Right cardiac atrium (tissue), 5 donors: ENCODE measurements at regions not wholly inside any gene's neighbourhood (a gene's known extent, or its start where the extent isn't known, plus 50 kb on each side); places are given as distances from the start of the nearest gene placed in this dataset.

Source experiments
- ATAC-seq, 2 donors: fragments of 200-7000 bp; cut with Tn5 transposase; one replicate each; pipeline versions ENCODE4 v1.8.0 to v1.9.1; 2020; ENCODE audit warnings: moderate library complexity in 2 of 2, mild to moderate bottlenecking in 1 of 2
- DNase-seq, 3 donors: peaks; one replicate each; pipeline ENCODE4 v3.0.0-alpha.2; 2020
- H3K27ac ChIP-seq: one replicate; pipeline ENCODE4 v1.5.1; 2013; ENCODE audit warnings: mild to moderate bottlenecking, low read length, control low read depth, moderate library complexity
- H3K27me3 ChIP-seq: one replicate; pipeline ENCODE4 v1.6.1; 2013; ENCODE audit not compliant: control insufficient read depth, insufficient read depth
- H3K4me1 ChIP-seq: one replicate; pipeline ENCODE4 v1.6.1; 2013; ENCODE audit warnings: low read length; ENCODE audit not compliant: control insufficient read depth, insufficient read depth
- H3K4me3 ChIP-seq: one replicate; pipeline ENCODE4 v1.5.1; 2013; ENCODE audit warnings: low read length, control low read depth
- H3K9me3 ChIP-seq: one replicate; pipeline ENCODE4 v1.6.1; 2013; ENCODE audit warnings: low read length; ENCODE audit not compliant: control insufficient read depth
- WGBS: extraction: QIAGEN DNeasy Blood & Tissue Kit; methylation state at CpG from one replicate; pipeline ENCODE4 v1.1.7; 2013; 5-methylcytosine and 5-hydroxymethylcytosine counted together
- intact Hi-C, 4 donors: fragments of 100-400 bp; cut with DNase I; formaldehyde crosslinking; loops; one replicate each; pipeline versions ENCODE4 v1.11.0 to v1.14.0; 2022 to 2023
- donor health status: healthy with polysubstance abuse.
- donor health status: DM: no; HTN: yes; CAD: no.
- donor health status: DM: no; HTN: no; CAD: no.
- donor health status: DM: no; HTN: yes; CAD: no; lungs with severe emphysema.
- donor health status: DM: yes; HTN: yes; CAD: no.

DNA sequence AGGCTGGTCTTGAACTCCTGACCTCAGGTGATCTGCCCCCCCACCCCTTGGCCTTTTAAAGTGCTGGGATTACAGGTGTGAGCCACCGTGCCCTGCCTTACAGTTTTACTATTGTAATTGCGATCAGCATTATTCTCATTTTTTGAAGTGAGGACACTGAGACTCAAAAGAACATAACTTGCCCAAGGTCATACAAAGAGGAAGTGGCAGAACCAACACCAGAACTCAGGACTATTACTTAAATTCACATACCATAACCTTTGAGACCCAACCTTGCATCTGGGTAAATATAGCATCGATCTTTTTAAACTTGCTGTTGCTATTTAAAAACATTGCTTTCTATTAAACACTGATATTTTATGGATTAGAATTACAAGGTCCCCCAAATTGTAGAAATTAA, 54.2 kb downstream of the FOXI1 start:
- Histone ChIP-seq H3K27me3 (no peaks in the 10 kb centered on the region), H3K4me1 (no peaks in the 10 kb centered on the region), H3K4me3 (no peak overlapping the region), H3K27ac (no peak overlapping the region), H3K9me3 (no peaks in the 10 kb centered on the region)
- intact Hi-C loops = no loop called here
- 95% methylated on average over 3 of the region's 3 CpGs for WGBS
- DNase-seq (no peak), ATAC-seq (no peak)

DNA sequence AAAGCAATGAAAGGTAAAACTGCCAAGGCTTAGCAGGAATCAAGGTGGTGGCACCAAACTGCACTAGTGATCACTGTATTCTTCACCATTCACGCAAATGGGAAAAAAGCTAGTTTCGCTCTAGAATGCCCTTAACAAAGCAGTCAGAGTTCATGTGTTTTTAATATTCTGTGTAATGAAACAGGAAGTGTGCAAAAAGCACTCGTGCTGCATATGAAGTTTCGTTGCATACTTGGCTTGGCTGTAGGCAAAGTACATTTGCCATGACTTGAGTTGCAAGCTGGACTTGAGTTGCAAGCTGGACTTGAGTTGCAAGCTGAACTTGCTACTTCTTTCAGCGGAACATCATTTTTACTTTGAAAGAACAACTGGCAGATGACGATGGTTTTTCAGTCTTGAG, 55.4 kb downstream of the FOXI1 start:
- DNase-seq = no peak
- intact Hi-C loops = no loop called here
- no peak overlapping the region for H3K27ac ChIP-seq
- no peaks in the 10 kb centered on the region for H3K27me3 ChIP-seq
- H3K4me3 ChIP-seq = no peak overlapping the region
- WGBS = 72% methylated on average over 6 of the region's 6 CpGs
- no peaks in the 10 kb centered on the region for H3K4me1 ChIP-seq
- no peaks in the 10 kb centered on the region for H3K9me3 ChIP-seq
- ATAC-seq = no peak

DNA sequence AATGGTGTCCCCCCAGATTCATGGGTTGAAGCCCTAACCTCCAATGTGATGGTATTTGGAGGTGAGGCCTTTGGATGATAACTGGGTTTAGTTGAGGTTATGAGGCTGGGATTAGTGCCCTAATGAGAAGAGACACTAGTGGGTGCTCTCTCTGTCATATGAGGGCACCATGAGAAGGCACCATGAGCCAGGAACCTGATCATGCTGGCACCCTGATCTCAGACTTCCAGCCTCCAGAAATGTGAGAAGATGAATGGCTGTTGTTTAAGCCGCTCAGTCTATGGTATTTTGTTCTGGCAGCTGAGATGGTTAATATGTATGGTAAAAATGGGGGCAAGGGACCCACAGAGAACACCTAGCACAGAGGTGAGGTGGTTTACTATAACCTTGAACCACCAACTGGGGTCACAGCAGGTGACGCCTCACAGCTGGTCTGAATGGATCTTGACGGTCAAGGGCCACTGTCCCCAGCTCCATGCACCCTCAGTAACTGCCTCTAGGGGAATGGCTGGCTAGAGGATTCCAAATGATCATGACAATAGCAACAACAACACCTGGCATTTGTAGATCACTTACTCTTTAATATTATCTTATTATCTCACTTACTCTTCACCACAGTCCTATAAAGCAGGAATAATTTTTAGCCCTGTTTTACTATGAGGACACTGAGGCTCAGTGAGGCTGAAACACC, 57.1 kb downstream of the FOXI1 start:
- Histone ChIP-seq H3K27ac (no peak overlapping the region), H3K27me3 (no peaks in the 10 kb centered on the region), H3K9me3 (no peaks in the 10 kb centered on the region), H3K4me3 (no peak overlapping the region), H3K4me1 (no peaks in the 10 kb centered on the region)
- intact Hi-C loops = no loop called here
- ATAC-seq (no peak), DNase-seq (no peak)
- WGBS = 87% methylated on average over 3 of the region's 3 CpGs

DNA sequence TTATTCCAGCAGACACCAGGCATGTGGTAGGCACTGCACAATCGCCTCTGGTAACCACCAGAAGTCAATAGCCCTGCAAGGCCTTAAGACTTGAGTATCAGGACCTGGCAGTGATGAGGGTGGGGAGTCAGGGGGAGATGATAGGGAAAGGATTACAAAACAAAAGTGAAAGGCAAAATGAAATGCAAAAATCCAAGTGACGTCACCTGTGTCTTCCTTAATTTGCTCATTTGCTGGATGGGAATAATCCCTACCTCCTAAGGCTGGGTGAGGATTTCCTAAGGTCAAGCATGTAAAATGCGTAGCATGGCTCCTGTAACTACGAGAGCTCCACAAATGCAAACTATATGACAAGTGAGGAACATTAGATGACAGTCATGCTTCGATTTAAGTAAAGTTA, 58.4 kb downstream of the FOXI1 start:
- WGBS = 88% methylated on average over 5 of the region's 5 CpGs
- Histone ChIP-seq H3K4me3 (no peak overlapping the region), H3K4me1 (no peaks in the 10 kb centered on the region), H3K9me3 (no peaks in the 10 kb centered on the region), H3K27ac (no peak overlapping the region), H3K27me3 (no peaks in the 10 kb centered on the region)
- intact Hi-C loops = no loop called here
- no peak for ATAC-seq
- no peak for DNase-seq

DNA sequence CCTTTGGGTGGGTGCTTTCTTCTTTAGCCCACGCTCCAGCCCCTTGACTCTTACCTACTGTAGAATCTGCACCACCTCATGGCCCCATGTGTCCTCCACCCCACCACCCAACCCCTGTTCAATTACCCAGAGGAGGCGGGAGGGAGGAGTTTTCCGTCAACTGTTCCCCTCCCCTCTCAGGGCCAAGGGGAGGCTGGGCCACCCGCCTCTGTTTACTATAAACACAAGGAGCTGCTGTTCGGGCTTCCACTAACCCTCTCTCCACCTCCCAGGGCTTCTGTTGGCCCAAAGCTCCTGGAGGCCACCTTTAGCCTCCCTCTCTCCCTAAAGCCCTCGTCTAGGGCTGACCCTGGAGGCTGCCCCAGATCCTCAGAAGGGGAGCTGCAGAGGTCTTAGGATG, 59.2 kb downstream of the FOXI1 start:
- ATAC-seq = no peak
- intact Hi-C loops = no loop called here

DNA sequence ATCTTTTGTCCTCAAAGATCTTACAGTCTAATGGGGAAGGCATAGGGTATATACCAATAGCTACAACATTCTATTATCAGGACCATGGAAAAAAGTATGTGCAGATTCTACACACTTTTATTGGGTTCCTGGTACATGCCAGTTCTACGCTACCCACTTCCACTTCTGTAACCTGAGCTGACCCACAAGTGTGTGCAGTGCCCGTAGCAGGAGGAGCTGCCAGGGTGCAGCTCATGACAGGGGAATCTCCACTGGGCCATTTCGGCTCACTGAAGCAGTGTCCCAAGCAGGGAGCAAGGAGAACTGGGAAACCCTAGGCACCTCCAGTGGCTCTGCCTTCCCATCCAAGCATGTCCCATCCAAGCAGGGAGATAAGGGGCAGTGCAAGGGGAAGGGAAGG, 60.4 kb downstream of the FOXI1 start:
- WGBS = 78% methylated on average over 3 of the region's 3 CpGs
- intact Hi-C loops = no loop called here
- Histone ChIP-seq H3K9me3 (no peaks in the 10 kb centered on the region), H3K27ac (no peak overlapping the region), H3K4me3 (no peak overlapping the region), H3K27me3 (no peaks in the 10 kb centered on the region), H3K4me1 (no peaks in the 10 kb centered on the region)
- DNase-seq (no peak), ATAC-seq (peak; percentile 43 to 70)

More for the DNA sequence above, 59.2 kb downstream of the FOXI1 start:
- no peak overlapping the region for H3K27ac ChIP-seq
- H3K4me1 ChIP-seq = no peaks in the 10 kb centered on the region
- WGBS = 83% methylated on average over 6 of the region's 6 CpGs
- no peaks in the 10 kb centered on the region for H3K27me3 ChIP-seq
- DNase-seq = no peak
- H3K4me3 ChIP-seq = no peak overlapping the region
- H3K9me3 ChIP-seq = no peaks in the 10 kb centered on the region

DNA sequence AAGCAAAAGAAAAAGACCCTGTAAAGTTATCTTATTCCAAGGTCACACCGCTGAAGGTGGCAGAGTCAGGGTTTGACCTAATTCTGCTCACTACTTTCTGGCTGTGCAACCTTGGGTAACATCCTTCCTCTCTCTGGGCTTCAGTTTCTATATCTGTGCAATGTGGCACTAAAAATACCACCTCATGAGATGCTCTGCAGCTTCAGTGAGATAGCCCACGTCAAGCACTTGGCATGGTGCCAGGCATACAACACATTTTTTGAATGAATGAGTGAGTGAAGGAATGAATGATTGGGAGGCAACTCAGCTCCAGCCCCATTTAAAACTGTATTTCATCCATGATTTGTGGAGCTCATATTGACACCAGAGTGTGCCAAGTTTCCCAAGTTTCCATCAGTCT, 62.3 kb downstream of the FOXI1 start:
- no peak for ATAC-seq
- H3K27me3 ChIP-seq = no peaks in the 10 kb centered on the region
- no peaks in the 10 kb centered on the region for H3K9me3 ChIP-seq
- no peak overlapping the region for H3K4me3 ChIP-seq
- DNase-seq = no peak
- no peak overlapping the region for H3K27ac ChIP-seq
- WGBS = 58% methylated on average over 2 of the region's 2 CpGs
- intact Hi-C loops = no loop called here
- H3K4me1 ChIP-seq = no peaks in the 10 kb centered on the region

DNA sequence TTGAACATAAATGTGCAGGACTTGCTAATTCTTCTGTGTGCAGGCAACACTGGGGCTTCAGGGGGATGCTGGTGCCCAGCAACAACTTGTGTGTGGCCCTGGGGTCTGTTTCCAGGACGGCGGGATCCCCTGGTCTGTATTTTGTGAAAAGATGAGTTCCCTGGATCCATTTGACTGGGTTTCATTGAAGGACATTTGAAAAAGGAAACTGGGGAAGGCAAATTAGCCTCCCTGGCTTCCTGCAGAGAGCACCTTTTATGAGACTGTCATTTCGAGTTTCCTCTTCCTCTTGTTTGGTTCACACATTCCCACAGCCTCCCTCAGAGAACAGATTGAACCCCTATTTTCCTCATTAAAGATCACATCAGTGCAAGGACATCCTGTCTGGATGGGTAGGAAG, 63.1 kb downstream of the FOXI1 start:
- H3K4me1 ChIP-seq = no peaks in the 10 kb centered on the region
- ATAC-seq = no peak
- no peak overlapping the region for H3K27ac ChIP-seq
- no peaks in the 10 kb centered on the region for H3K27me3 ChIP-seq
- intact Hi-C loops = no loop called here
- 78% methylated on average over 3 of the region's 3 CpGs for WGBS
- H3K4me3 ChIP-seq = no peak overlapping the region
- no peaks in the 10 kb centered on the region for H3K9me3 ChIP-seq
- DNase-seq = no peak

DNA sequence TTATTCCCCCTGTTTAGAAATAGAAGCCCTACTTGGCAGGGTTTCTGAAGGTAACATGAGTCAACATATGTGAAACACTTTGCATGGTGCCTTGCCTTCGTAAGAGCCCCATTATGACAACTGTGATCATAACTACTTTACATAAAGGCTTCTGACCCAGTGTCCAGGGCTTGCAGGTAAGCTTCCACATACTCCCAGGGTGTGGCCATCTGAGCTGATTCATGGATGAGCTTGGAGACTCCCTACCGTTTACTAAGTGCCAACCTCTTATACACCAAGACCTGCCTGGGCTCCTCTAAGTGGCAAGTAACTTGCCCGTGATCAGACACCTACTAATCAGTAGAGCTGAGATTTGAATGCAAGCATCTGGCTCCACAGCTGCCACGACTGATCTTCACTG, 62.8 kb upstream of the C5orf58 start:
- Histone ChIP-seq H3K4me1 (no peaks in the 10 kb centered on the region), H3K27ac (no peak overlapping the region), H3K9me3 (no peaks in the 10 kb centered on the region), H3K27me3 (no peaks in the 10 kb centered on the region), H3K4me3 (no peak overlapping the region)
- ATAC-seq (no peak), DNase-seq (no peak)
- intact Hi-C loops = no loop called here
- 75% methylated on average over 4 of the region's 4 CpGs for WGBS

DNA sequence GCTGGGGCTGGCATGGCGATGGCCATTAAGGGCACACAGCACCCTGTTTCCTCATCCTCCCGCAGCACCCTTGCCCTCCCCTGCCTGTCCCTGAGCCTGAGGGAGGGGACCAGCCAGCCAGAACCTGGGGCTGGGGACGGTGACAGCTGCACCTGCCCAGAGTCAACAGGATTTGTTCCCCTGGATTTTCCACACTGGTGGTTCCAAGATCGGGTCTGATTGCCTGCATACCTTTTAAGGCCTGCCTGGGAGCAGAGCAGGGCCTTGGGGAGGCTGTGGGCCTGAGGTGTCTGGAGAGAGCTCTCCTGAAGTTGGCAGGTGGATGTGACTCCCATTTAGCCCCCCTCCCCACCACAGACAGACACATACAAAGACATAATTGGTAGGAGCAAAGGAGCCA, 61.0 kb upstream of the C5orf58 start:
- H3K4me3 ChIP-seq = no peak overlapping the region
- ATAC-seq (no peak), DNase-seq (no peak)
- intact Hi-C loops = no loop called here
- no peaks in the 10 kb centered on the region for H3K9me3 ChIP-seq
- WGBS = 82% methylated on average over 4 of the region's 4 CpGs
- no peaks in the 10 kb centered on the region for H3K4me1 ChIP-seq
- no peaks in the 10 kb centered on the region for H3K27me3 ChIP-seq
- no peak overlapping the region for H3K27ac ChIP-seq

DNA sequence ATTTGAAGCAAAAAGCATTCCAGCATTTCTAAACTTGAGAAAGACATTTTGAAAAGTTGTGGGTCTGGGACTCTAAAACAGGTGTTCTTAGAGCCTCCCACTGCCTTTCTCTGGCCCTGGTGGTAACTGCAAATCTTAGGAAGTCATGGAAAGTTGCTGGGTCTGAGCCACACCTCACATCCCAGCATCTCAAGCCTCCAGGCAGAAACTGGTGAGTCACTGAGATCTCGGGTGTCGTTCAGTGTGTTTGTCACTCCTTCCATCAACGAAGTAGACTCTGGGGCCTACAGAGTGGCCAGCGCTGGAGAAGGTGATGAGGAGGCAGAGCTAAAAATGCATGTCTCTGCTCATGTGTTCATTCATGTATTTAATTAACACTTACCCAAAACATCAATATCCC, 59.6 kb upstream of the C5orf58 start:
- WGBS = 78% methylated on average over 4 of the region's 4 CpGs
- no peak for ATAC-seq

DNA sequence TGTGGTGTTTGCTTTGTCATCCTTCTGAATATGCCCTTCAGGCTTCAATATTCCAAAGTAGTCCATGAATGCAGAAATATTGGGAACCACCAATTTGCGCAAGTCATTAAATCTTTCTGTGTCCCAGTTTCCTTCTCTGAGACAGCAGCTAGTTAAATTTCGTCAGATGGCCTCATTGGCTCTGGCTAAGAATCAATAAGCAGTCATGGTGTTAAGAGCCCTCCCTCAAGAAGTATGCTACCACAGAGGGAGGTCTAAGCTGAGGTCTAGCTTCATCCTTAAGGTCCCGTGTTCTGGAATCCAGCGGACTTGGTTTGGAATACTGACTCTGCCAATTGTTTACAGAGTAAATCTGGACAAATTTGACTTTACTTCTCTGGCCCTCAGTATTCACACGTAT, 59.1 kb upstream of the C5orf58 start:
- DNase-seq (no peak), ATAC-seq (no peak)
- intact Hi-C loops = no loop called here
- H3K27me3 ChIP-seq = no peaks in the 10 kb centered on the region
- H3K4me1 ChIP-seq = no peaks in the 10 kb centered on the region
- 76% methylated on average over 5 of the region's 5 CpGs for WGBS
- no peak overlapping the region for H3K27ac ChIP-seq
- H3K9me3 ChIP-seq = no peaks in the 10 kb centered on the region
- H3K4me3 ChIP-seq = no peak overlapping the region

More for the DNA sequence above, 59.6 kb upstream of the C5orf58 start:
- Histone ChIP-seq H3K4me1 (no peaks in the 10 kb centered on the region), H3K9me3 (no peaks in the 10 kb centered on the region), H3K4me3 (no peak overlapping the region), H3K27ac (no peak overlapping the region), H3K27me3 (no peaks in the 10 kb centered on the region)
- no peak for DNase-seq
- intact Hi-C loops = no loop called here
